ENCODE measurements at regions not wholly inside any gene's neighbourhood (a gene's known extent, or its start where the extent isn't known, plus 50 kb on each side); places are given as distances from the start of the nearest gene placed in this dataset.

DNA sequence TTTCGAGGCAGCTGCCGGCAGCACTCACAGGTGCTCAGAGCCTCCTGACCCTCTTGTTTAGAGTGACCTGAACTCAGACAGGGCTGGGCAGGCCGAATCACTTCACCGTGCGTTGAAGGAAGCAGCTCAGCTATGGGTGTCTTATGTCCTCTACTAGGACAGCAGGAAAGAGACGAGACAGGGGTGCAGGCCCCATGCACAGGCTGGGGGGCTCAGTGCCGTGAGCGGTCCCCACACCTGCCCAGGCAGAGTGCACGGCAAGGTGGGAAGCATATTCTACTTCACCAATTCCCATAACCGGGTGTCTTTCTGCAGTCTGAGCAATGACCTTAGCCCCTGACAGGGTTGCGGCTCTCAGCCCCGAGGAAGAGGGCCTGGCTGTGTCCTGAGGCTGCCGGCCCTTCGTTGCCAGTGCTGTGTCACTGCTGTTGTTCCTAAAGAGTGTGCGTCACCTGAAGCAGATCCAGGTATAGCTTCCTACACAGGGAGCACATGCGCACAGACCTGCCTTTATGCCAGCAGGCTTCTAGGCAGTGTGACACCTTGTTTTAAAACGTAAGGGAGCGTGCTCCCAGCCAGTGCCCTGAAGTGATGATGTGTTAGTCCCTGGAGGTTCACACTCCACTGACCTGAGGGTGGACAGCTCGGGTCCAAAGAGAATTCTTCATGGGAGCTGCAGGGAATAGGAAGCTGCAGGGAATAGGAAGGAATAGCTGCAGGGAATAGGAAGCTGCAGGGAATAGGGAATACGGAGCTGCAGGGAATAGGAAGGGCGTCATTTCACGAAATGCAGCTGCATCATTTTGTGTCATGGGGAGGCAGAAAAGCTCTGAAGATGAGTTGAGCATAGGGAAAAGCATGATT is 207.9 kb upstream of the SALL3 start:
- DNase-seq (ENCODE audit: low spot score), result no peak

DNA sequence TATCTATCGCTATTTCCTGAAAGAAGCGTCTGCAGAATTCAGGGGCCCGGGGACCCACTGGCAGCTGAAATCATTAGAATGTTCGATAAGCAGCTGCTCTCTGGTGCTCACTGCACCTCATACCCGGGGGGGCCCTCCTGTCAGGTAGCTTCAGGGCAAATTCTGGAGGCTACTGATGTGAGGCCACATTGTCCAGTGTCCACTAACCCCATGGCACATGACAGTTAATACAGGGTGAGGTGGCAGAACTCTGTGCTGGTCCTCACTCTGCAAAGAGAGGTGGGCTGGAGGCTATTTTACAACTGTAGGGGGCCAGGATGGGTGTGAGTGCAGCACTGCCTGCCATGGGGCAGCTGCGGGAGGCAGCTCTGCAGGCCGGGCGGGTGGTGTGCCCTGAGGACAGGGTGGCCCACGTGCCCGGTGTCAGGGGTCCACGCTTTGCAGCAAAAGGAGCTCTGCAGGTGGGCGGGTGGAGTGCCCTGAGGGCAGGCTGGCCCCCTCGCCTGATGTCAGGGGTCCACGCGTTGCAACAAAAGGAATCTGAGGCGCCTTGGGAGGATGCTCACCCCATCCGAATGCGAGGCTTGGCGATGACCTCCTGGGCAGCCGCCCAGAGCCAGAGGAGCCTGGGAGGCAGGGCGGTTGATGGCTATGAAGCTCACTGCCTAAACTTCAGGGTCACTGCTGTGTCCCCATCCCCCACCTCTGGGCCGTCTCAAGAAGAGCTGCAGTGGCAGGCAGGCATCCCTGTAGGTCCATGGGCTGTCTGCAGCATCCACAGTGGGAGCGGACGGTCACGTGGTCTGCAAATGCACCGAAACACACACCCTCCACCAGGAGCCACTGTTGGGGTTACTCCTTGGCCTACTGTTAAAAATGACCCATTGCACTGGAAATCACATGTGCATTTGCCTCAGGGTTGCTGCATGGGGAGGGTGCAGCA is 207.0 kb upstream of the SALL3 start:
- no peak for DNase-seq (ENCODE audit: low spot score)

DNA sequence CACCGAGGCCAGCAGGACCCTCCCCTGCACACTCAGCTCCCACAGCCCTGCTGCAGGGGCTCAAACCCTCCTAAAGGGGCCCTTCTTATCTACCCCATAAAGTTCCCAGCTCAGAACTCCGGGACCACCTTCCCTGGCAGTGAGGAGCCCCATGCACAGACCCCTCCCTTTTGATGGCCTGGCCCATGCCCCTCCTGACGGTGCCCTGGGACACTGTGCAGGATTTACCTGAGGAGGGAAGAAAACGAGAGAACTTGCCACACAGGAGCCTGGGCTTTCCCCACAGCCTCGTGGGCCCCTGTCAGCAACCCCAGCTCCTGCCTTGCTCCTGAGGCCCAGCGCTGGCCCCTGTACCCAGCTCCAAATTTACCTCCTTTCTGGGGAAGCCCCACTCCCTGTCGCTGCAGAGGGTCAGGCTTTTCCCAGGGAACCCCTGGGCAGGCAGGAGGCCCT is 206.3 kb upstream of the SALL3 start:
- DNase-seq (ENCODE audit: low spot score), result no peak

- DNase-seq (ENCODE audit: low spot score), result no peak
Measured at GRCh38 chr18:78773819-78774218, 205.8 kb upstream of the SALL3 start.

DNA sequence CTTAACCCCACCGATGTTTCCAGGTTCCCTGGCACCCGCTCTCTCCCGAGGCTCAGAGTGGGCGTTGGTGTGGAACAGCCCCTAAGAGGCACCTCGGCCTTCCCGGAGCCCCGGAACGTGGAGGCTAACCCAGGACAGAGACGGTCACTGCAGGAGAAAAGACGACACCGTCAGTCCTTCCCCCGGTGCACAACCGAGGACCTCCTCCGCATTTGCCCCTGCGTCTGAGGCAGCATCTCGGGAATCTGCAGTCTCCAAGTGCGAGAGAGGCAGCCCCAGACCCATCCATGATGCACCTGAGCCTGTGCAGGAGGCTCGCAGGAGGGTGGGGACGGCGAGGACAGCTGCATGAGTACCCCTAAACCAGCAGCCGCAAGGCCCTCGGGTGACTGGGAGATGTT is 204.9 kb upstream of the SALL3 start:
- DNase-seq (ENCODE audit: low spot score), result no peak

DNA sequence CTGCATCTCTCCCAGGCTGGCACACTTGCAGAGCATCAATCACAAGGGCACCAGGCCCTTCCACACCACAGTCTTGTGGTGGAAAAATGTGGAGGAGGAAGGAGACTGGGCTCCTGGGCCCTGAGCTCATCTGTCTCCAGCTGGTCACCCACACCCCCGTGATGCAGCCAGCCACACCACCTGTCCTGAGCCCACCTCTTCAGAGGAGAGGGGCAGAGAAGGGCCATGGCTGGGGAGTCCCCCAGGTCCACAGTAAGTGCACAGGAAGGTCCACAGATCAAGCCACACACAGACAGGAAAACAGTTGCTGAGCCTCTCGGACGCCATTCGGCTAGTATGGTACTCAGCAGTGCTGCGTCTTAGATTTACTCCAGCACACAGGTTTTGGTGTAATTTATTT is 203.5 kb upstream of the SALL3 start:
- no peak for DNase-seq (ENCODE audit: low spot score)

- no peak for DNase-seq (ENCODE audit: low spot score)
Measured at GRCh38 chr18:78776706-78777285, 202.8 kb upstream of the SALL3 start.

DNA sequence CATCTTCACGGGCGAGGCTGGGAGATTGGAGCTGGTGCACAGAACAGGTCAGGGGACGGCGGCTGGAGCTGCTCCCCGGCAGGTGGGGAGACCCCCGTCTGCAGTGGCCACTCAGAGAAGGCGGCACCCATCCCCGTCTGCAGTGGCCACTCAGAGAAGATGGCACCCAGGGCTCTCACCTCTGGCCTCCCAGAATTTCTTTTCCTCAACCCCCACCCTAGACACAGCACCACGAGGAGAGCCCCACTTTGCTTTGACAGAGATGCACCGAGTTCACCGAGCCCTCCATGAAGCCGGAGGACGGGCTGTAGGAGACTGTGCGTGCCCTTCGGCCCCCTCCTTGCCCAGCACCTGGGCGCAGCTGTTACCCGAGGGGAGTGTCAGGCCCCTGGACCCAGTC is 201.6 kb upstream of the SALL3 start:
- no peak for DNase-seq (ENCODE audit: low spot score)

GRCh38 chr18:78778651-78779050 is 201.0 kb upstream of the SALL3 start:
- no peak for DNase-seq (ENCODE audit: low spot score)

DNA sequence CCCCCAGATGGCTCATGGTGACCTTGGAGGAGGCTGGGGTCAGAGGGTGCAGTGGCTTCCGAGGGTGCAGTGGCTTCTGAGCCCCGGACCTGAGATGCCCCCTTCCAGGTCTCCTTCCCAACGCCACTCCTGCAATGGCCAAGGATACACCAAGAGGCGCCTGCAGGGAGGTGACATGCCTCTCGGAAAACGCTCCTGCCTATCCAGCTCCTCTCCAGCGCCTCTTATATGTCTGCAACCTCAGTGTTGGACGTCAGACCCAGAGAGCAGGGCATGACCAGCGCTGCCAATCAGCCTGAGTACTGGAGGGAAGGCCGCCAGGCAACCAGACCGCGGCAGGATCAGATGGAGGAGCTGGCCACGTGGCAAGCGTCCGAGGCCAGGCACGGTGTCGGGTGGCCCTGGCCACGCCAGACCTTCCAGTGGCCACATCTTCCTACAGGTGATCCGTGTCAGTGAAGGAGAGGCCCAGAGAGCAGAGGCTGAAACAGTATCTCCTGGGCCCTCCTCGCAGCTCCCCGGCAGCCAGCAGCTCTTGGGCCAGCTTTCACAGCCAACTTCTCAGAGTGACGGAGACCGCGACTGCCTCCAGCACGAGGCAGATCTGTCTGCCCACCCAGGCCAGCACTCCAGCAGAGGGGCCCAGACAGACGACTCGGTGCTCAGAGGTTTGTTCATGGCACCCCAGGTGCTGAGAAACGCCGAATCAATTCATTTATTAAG is 199.5 kb upstream of the SALL3 start:
- DNase-seq (ENCODE audit: low spot score), result no peak

- no peak for DNase-seq (ENCODE audit: low spot score)
Measured at GRCh38 chr18:78780719-78781600, 198.7 kb upstream of the SALL3 start.

GRCh38 chr18:78781601-78781960 is 198.0 kb upstream of the SALL3 start:
- DNase-seq (ENCODE audit: low spot score), result no peak

GRCh38 chr18:78782951-78783563 is 196.6 kb upstream of the SALL3 start:
- DNase-seq (ENCODE audit: low spot score), result no peak

DNA sequence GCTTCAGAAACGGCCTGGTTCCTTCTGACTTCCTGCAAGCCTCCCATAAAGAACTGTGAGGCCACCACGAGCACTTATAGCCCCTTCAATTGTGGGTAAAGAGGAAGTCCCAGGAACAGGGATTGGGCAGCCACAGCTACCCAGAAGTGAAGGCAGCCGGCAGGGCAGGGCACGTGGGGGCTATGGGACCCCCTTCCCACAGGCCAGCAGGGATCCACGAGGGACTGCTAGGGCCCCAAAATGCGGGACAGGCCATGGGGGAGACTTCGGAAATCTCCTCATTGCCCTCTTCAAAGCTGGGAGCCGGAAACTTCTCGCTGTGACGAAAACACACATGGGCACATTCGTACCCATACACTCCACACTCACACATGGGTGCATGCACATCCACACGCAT is 196.1 kb upstream of the SALL3 start:
- DNase-seq (ENCODE audit: low spot score), result no peak

GRCh38 chr18:78784861-78785260 is 194.8 kb upstream of the SALL3 start:
- DNase-seq (ENCODE audit: low spot score), result no peak

DNA sequence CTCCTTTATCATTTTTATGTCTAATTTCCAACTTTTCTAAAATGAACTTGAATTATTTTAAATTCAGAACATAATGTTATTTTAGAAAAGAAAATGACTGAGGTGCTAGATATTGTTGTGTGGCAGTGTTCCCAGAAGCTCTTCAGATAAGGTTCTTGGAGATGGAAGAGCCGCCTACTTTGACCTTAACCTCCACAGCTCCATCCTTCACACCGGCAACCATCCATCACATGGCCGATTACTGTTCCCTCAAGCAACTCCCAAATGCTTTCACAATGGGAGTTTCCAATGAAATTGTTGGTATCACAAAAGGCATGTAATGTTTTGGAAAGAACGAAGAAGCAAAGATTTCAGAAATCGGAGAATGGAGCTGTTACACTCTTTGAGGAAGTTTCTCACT is 193.9 kb upstream of the SALL3 start:
- no peak for DNase-seq (ENCODE audit: low spot score)

DNA sequence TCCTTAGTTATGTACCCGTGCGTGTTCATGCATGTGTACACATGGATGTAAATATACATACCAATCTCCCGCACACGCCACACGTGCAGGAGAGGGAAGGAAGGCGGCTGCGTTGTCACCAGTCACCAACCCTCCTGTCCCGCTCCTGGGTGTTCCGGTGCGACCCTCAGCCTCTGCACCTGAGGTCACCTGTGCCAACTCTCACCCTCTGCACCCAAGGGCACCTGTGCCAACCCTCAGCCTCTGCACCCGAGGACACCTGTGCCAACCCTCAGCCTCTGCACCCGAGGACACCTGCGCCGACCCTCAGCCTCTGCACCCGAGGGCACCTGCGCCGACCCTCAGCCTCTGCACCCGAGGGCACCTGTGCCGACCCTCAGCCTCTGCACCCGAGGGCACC is 192.8 kb upstream of the SALL3 start:
- DNase-seq (ENCODE audit: low spot score), result no peak

- no peak for DNase-seq (ENCODE audit: low spot score)
Measured at GRCh38 chr18:78787751-78788150, 191.9 kb upstream of the SALL3 start.

- no peak for DNase-seq (ENCODE audit: low spot score)
Measured at GRCh38 chr18:78788161-78788560, 191.5 kb upstream of the SALL3 start.

DNA sequence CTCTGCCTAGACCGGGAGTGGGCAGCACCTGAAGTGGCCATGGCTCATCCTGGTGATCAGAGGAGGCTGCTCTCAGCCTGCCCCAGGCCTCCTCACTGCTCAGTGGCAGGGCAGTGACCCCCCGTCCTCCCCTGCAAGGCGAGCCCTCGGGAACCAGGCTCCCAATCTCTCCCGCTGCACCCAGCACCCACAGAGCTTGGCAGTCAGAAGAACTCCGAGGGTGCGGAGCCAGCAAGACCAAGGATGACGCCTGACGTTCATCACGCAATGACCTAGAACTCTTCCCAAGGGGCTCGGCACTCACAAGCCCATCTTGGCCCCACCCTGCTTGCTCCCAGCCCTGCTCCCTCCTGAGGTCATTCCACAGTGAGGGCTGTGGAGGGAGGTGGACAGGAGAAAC is 189.8 kb upstream of the SALL3 start:
- DNase-seq (ENCODE audit: low spot score), result no peak

DNA sequence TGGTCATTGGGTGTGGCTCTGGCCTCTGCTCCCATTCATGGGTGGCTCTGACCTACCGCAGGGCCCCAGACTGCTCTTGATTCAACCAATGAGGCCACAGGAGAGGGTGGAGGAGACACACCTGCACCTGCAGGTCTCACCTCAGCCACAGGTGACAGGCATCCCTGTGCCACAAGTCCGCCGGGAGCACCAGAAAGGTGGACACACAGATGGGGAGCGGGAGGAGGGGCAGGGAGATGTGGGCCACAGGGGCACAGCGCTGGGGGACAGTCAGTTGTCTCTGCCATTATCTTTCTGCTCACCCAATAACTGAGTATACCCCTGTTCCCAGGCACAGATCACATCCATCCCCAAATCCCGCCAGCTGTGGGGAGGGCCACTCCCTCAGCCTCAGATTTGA is 189.1 kb upstream of the SALL3 start:
- DNase-seq (ENCODE audit: low spot score), result no peak

Data from germinal center (tissue), 1 donor.